ENCODE measurements at regions not wholly inside any gene's neighbourhood (a gene's known extent, or its start where the extent isn't known, plus 50 kb on each side); places are given as distances from the start of the nearest gene placed in this dataset.

- CTCF ChIA-PET = no interaction called here
- no peak overlapping the region for H3K4me3 Mint-ChIP-seq (ENCODE audit: unreplicated experiment)
- H3K36me3 Mint-ChIP-seq (ENCODE audit: insufficient read depth, unreplicated experiment) = no peaks in the 10 kb centered on the region
These were observed 75.1 kb upstream of the RASGEF1B start for GRCh38 chr4:81546777-81547176.

GRCh38 chr4:81541161-81541945, 69.6 kb upstream of the RASGEF1B start:
- peaks cover 10% of the 10 kb centered on the region for H3K9me3 Mint-ChIP-seq (ENCODE audit: unreplicated experiment)
- ChIA-PET POLR2A (no interaction called here), CTCF (no interaction called here)
- no peak overlapping the region for H3K4me3 Mint-ChIP-seq (ENCODE audit: unreplicated experiment)
- H3K27me3 Mint-ChIP-seq (ENCODE audit: insufficient read depth, unreplicated experiment) = no peaks in the 10 kb centered on the region
- BruUV-seq (replicated peaks) = no TSS peak
- no peaks in the 10 kb centered on the region for H3K27me3 ChIP-seq (replicated peaks; ENCODE audit: control insufficient read depth, insufficient read depth, low read length)
- TF ChIP-seq CTCF (IDR thresholded peaks at IDR 0.05; ENCODE audit: insufficient read depth in 1 of 2, low read depth in 1 of 2, low read length in 1 of 2, severe bottlenecking in 1 of 2, unreplicated experiment in 1 of 2) = no peak
- no peaks in the 10 kb centered on the region for H3K4me1 Mint-ChIP-seq (ENCODE audit: low read depth, unreplicated experiment)
- H3K9me3 ChIP-seq = no peaks in the 10 kb centered on the region
- no peaks in the 10 kb centered on the region for H3K36me3 Mint-ChIP-seq (ENCODE audit: insufficient read depth, unreplicated experiment)
- no peak overlapping the region for H3K27ac Mint-ChIP-seq (ENCODE audit: unreplicated experiment)
- H3K4me1 ChIP-seq = no peaks in the 10 kb centered on the region
- H3K4me3 ChIP-seq (ENCODE audit: low read depth, low read length) = no peak overlapping the region
- intact Hi-C loops (cut with micrococcal nuclease; ENCODE audit: unreplicated experiment) = no loop called here
- no peaks in the 10 kb centered on the region for H3K36me3 ChIP-seq (ENCODE audit: control insufficient read depth, insufficient read depth, low read length)
- no peak for DNase-seq

More at GRCh38 chr4:81546777-81547176, 75.1 kb upstream of the RASGEF1B start:
- no TSS peak for BruUV-seq (replicated peaks)
- Mint-ChIP-seq H3K4me1 (ENCODE audit: low read depth, unreplicated experiment) (no peaks in the 10 kb centered on the region), H3K27me3 (ENCODE audit: insufficient read depth, unreplicated experiment) (no peaks in the 10 kb centered on the region), H3K9me3 (ENCODE audit: unreplicated experiment) (peaks cover 10% of the 10 kb centered on the region), H3K27ac (ENCODE audit: unreplicated experiment) (no peak overlapping the region)
- POLR2A ChIA-PET = no interaction called here
- Histone ChIP-seq H3K27me3 (replicated peaks; ENCODE audit: control insufficient read depth, insufficient read depth, low read length) (no peaks in the 10 kb centered on the region), H3K36me3 (ENCODE audit: control insufficient read depth, insufficient read depth, low read length) (no peaks in the 10 kb centered on the region), H3K4me3 (ENCODE audit: low read depth, low read length) (no peak overlapping the region), H3K4me1 (no peaks in the 10 kb centered on the region), H3K9me3 (no peaks in the 10 kb centered on the region)
- TF ChIP-seq CTCF (IDR thresholded peaks at IDR 0.05; ENCODE audit: insufficient read depth in 1 of 2, low read depth in 1 of 2, low read length in 1 of 2, severe bottlenecking in 1 of 2, unreplicated experiment in 1 of 2) = no peak
- no peak for DNase-seq
- intact Hi-C loops (cut with micrococcal nuclease; ENCODE audit: unreplicated experiment) = no loop called here

GRCh38 chr4:81538716-81539427, 67.2 kb upstream of the RASGEF1B start:
- no peak overlapping the region for H3K4me3 Mint-ChIP-seq (ENCODE audit: unreplicated experiment)
- BruUV-seq (replicated peaks) = no TSS peak
- no peaks in the 10 kb centered on the region for H3K27me3 Mint-ChIP-seq (ENCODE audit: insufficient read depth, unreplicated experiment)
- no peaks in the 10 kb centered on the region for H3K27me3 ChIP-seq (replicated peaks; ENCODE audit: control insufficient read depth, insufficient read depth, low read length)
- no peak overlapping the region for H3K4me3 ChIP-seq (ENCODE audit: low read depth, low read length)
- H3K4me1 Mint-ChIP-seq (ENCODE audit: low read depth, unreplicated experiment) = no peaks in the 10 kb centered on the region
- H3K9me3 Mint-ChIP-seq (ENCODE audit: unreplicated experiment) = peaks cover 10% of the 10 kb centered on the region
- H3K27ac Mint-ChIP-seq (ENCODE audit: unreplicated experiment) = no peak overlapping the region
- no peaks in the 10 kb centered on the region for H3K36me3 ChIP-seq (ENCODE audit: control insufficient read depth, insufficient read depth, low read length)
- ChIA-PET POLR2A (no interaction called here), CTCF (no interaction called here)
- no peaks in the 10 kb centered on the region for H3K4me1 ChIP-seq
- intact Hi-C loops (cut with micrococcal nuclease; ENCODE audit: unreplicated experiment) = no loop called here
- no peaks in the 10 kb centered on the region for H3K9me3 ChIP-seq
- no peak for DNase-seq
- TF ChIP-seq CTCF (IDR thresholded peaks at IDR 0.05; ENCODE audit: insufficient read depth in 1 of 2, low read depth in 1 of 2, low read length in 1 of 2, severe bottlenecking in 1 of 2, unreplicated experiment in 1 of 2) = no peak
- no peaks in the 10 kb centered on the region for H3K36me3 Mint-ChIP-seq (ENCODE audit: insufficient read depth, unreplicated experiment)

Data from Caco-2 (cell line).